GM18505 (cell line): ENCODE measurements at regions not wholly inside any gene's neighbourhood (a gene's known extent, or its start where the extent isn't known, plus 50 kb on each side); places are given as distances from the start of the nearest gene placed in this dataset.
"Not testable (repeated sequence)": the region's sequence is repeated elsewhere in the genome, so short reads cannot be mapped to it uniquely, and the experiment has no call there.

ENCODE experiments used
- ATAC-seq: cut with Tn5 transposase; IDR thresholded peaks from one replicate; pipeline ENCODE4 v1.9.1; 2021; ENCODE audit not compliant: unreplicated experiment
- POLR2A ChIP-seq: IDR thresholded peaks from 4 replicates; pipeline ENCODE4 v1.6.1; 2011; ENCODE audit warnings: borderline replicate concordance; ENCODE audit not compliant: insufficient read depth, insufficient read length; ENCODE audit errors: extremely low read depth

DNA sequence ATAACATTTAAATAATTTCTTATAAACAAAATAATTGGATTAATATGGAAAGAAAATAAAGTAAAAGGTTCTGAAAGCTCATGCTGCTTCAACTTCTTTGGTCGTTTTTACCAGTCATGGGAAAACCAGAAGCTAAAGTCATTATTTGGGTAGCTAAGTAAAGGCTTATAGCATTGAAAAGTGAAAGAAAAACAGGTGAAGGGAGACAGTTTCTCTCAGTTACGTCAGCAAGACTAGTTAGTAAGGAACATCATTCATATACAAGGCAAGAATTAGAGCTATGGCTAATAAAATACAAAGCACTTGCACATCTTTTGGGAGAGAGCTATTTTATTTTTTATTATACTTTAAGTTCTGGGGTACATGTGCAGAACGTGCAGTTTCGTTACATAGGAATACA, 170.3 kb upstream of the SYT10 start:
- ATAC-seq: no peak
- TF ChIP-seq POLR2A: no peak

DNA sequence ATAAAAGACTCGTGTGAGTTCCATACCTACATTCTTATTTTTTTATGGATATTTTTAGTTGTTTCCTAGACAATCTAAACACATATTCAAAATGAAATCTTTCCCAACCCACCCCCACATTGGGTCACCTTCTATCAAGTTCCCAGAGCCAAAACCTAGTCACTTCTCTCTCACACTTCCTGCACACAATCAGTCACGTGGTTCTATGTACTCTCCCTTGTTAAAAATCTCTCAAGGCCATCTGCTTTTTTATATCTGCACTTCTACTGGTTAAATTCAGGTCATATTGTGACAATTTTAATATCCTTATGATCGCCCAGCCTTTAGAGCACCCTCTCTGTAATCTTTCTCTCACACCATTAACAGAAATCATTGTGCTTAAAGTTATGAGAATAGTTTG, 175.0 kb upstream of the SYT10 start:
- no peak for ATAC-seq
- TF ChIP-seq POLR2A: no peak

DNA sequence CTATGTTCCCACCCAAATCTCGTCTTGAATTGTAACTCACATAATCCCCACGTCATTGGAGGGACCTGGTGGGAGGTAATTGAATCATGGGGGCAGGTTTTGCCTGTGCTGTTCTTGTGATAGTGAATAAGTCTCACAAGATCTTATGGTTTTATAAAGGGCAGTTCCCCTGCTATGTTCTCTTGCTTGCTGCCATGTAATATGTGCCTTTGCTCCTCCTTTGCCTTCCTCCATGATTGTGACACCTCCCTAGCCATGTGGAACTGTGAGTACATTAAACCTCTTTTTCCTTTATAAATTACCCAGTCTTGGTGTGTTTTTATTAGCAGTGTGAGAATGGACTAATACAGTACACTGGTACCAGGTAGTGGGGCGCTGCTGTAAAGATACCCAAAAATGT, 177.6 kb upstream of the SYT10 start:
- ATAC-seq: no peak
- no peak for TF ChIP-seq POLR2A

DNA sequence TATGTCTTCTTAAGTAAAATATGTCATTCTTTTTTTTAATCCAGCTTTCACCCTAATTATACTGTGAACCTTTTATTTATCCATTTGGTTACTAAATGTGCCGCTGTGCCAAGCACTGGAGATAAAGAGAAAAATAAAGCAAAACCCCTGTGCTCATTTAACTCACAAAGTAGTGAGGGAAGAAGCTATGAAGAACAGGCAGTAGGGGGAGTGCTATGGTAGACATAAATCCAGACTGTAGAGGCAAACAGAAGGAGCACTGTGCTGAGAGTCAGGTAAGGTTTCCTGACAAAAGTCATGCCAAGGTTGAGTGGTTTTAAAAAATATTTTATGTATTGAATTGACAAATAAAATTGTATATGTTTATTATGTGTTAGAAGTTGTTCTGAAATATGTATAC, 188.5 kb upstream of the SYT10 start:
- TF ChIP-seq POLR2A: no peak
- ATAC-seq: no peak

DNA sequence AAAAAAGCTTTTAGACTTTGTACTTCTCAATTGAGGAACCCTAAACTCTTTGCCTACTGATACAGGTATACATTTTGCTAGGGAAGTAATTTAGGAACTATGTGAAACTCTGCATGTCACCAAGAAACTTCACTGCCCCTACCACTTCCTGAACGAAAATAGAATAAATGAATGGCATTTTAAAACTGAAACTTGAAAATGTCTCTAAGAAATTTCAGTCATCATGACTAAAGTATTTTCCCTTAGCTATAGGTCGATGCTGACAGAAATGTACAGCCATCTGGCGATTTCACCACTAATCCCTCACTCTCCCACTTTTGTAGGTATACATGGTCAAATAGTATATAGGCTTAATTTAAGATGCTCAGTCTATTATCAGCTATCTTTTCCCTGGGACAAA, 194.9 kb upstream of the SYT10 start:
- no peak for ATAC-seq
- TF ChIP-seq POLR2A: no peak

DNA sequence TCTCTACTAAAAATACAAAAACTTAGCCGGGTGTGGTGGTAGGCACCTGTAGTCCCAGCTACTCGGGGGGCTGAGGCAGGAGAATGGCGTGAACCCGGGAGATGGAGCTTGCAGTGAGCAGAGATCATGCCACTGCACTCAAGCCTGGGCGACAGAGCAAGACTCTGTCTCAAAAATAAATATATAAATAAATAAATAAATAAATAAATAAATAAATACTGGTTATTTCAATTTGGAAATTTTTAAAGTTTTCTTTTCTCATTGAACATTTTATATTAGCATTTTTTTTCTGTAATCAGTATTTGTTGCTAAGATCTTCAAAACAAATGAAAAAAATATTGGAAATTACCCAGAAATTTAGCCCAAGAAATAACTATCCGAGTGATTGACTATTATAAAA, 197.3 kb upstream of the SYT10 start:
- not testable (repeated sequence) for ATAC-seq

DNA sequence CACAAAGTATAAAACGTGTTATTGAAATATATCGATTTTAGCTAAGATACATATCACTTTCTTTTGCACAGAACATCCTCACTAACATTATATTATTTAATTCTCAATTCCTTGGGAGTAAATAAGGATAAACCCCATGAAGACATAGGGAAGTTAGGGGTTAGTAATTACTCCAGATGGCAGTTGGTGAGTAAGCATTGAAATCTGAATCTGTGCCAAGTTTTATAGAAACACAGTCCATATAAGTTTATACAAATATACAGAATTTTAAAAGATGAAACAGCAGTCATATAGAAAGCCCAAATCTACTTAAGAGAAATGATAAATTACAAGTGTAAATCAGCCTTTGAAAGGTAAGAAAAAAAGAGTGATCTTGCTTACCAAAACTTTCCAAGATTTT, 200.4 kb upstream of the SYT10 start:
- TF ChIP-seq POLR2A: no peak
- no peak for ATAC-seq

DNA sequence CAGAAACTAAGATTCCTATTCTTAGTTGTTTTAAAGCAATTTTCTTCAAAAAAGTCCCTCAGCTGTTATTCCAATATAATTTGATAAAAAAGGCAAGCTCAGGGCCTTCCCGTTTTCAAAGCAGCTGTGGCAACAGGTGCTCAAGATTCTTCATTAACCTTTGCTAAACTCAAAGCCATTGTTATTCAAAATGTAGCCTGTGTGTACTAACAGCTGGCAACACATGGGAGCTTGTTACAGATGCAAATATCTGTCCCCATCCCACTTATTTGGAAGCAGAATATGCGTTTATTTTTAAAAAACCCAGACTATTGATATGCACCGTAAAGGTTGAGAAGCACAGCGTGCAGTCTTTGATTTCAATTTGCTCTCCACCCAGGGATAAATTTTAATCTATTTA, 210.4 kb upstream of the SYT10 start:
- ATAC-seq: no peak
- TF ChIP-seq POLR2A: no peak

DNA sequence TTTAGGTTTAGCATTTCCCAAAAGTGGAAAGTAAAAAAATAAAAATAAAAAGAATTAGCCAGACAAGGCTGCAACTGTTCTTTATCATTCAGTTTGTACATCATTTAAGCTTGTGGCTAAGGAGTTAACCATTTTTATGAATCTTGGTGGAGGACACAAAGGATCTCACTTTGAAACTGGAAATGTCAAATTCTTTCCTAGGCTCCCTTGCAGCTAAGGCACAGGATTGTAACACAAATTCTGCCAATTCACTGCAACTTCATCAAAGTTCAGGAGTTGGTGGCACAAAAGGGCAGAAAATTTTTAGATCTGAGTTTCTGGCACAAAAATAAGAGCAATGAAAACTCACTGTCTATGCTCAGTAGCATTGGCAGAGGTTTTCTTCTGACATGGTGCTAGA, 211.2 kb upstream of the SYT10 start:
- no peak for ATAC-seq
- no peak for TF ChIP-seq POLR2A

DNA sequence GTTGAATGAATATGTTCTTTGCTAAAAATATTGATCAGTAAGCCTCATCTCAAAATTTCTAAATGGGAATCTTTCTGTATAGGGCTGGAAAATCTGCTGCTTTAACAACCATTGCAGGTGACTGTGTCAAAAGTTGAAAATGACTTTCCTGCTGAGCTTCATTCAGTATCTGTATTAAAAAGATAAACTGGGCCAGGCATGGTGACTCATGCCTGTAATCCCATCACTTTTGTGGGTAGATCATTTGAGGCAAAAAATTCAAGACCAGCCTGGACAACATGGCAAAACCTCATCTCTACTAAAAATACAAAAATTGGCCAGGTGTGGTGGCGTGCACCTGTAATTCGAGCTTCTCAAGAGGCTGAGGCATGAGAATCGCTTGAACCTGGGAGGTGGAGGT, 213.7 kb upstream of the SYT10 start:
- ATAC-seq: no peak
- TF ChIP-seq POLR2A: no peak

DNA sequence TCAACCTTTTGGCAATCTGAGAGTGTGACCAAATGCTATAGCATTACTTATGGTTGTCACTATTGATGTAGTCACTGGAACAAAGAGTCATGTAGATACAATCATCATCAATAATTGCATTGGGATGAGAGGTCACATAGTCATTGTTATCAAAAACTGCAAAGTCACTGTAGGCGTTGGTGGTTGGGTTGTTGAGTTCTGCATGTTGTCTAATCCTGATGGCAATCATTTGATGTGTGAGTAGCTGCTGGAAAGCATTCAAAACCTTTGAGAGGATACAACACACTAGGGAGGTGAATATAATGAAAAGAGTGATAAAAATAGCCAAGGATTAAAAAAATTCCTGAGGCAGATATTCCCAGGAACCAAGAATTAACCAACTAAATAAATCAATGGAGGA, 214.7 kb upstream of the SYT10 start:
- ATAC-seq: no peak
- TF ChIP-seq POLR2A: no peak

DNA sequence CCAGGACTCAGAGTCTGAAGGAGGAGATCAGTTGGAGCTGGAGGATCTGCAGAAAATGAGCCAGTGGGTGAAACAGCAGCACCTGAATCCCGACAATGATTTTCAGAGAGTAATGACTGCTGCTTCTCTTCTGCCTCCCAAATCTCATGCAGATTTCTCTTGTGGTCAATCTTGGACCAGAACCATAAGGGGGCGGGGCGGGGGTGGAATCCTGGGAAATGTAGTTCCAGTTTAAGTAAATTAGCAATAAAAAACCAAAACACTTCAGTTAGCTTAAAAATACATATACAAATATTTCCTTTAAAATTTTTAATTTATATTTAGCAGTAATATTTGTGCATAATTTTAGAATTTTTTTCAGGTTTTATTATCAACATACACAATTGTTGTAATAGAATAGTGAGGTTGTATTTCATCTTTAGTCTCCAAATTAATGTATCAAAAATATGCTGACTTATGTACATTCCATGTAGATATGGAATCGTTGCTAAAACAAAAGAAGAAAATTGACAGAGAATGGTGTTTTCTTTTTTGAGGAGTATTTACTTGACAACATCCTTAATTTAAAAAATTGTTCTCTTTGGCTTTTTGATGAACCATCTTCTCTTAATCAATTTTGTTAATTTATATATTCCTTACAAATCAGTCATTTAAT, 223.5 kb upstream of the SYT10 start:
- no peak for TF ChIP-seq POLR2A
- ATAC-seq: no peak

DNA sequence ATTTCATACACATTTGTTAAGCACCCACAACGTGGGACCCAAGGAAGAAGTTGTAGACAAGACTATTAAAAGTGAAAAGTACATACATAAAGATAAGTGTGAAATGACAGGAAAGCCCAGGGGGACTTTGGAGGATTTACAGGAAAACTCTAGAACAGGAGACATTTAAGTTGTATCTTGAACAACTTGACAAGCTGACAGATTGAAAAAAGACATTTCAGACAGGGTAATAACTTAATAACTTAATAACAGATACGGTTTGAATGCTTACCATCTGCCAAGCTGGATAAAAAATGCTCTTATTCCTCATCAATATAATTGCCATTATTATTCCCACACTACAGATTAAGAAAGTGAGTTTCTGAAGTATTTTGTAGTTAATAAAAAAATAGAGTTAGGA, 229.7 kb upstream of the SYT10 start:
- no peak for ATAC-seq
- no peak for TF ChIP-seq POLR2A

DNA sequence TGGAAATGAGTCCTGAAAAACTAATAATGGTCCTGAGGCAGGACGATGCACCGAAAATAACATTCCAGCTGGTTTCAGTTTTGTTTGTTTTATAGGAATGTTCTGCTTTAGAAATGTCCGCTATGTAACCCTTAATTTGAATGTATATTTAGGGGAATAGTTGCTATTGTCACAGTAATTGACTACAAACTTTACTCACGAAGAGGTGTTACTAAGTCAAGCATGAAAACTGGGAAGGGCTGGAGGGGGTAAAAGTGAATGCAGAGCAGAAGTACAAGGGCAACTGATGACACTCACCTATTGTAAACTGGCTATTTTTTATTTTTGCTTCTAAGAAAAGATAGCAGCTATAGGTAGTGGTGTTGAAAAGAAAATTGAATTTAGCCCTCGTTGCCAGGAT, 230.7 kb upstream of the SYT10 start:
- ATAC-seq: no peak
- no peak for TF ChIP-seq POLR2A

DNA sequence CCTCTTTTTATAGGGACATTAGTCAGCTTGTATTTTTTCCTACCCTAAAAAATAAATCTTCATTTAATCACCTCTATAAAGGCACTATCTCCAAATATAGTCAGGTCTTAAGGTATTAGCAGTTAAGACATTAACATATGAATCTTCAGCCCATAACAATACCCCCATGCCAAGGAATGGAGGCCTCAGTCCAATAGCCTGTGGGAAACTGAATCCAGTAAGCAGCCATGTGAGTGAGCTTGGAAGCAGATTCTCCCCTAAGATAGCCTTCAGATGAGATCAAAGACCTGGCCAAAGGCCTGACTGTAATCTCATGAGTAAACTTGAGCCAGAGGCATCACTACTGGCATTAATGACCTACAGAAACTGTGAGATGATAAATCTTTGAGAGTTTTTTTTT, 232.1 kb upstream of the SYT10 start:
- no peak for TF ChIP-seq POLR2A
- no peak for ATAC-seq
